Liver (tissue), 8 donors: ENCODE measurements at regions not wholly inside any gene's neighbourhood (a gene's known extent, or its start where the extent isn't known, plus 50 kb on each side); places are given as distances from the start of the nearest gene placed in this dataset.

Experiments used
- DNase-seq: peaks from one replicate; pipeline ENCODE4 v3.0.0-alpha.2; 2017; ENCODE audit warnings: low spot score
- H3K27ac ChIP-seq, 2 donors: one replicate each; pipeline ENCODE4 v1.7.0; 2013; ENCODE audit warnings: inconsistent platforms in 2 of 2, low read length in 2 of 2, control low read depth in 1 of 2, low read depth in 1 of 2, mild to moderate bottlenecking in 1 of 2
- H3K27me3 ChIP-seq, 4 donors: one replicate each; pipeline versions ENCODE4 v1.6.1 to v1.7.0; 2013; ENCODE audit warnings: low read length in 3 of 4, inconsistent platforms in 1 of 4, mild to moderate bottlenecking in 1 of 4, moderate library complexity in 1 of 4; ENCODE audit not compliant: control insufficient read depth in 4 of 4, insufficient read depth in 4 of 4
- H3K36me3 ChIP-seq, 4 donors: one replicate each; pipeline versions ENCODE4 v1.6.1 to v1.7.0; 2013; ENCODE audit warnings: low read length in 3 of 4, mild to moderate bottlenecking in 3 of 4, low read depth in 1 of 4, moderate library complexity in 1 of 4; ENCODE audit not compliant: control insufficient read depth in 4 of 4, insufficient read depth in 3 of 4
- H3K4me1 ChIP-seq, 4 donors: one replicate each; pipeline versions ENCODE4 v1.6.1 to v1.7.0; 2013; ENCODE audit warnings: low read length in 3 of 4, mild to moderate bottlenecking in 3 of 4, moderate library complexity in 1 of 4; ENCODE audit not compliant: control insufficient read depth in 4 of 4, insufficient read depth in 4 of 4
- H3K4me3 ChIP-seq, 3 donors: one replicate each; pipeline versions ENCODE4 v1.6.1 to v1.7.0; 2013; ENCODE audit warnings: low read length in 3 of 3, control low read depth in 1 of 3, low read depth in 1 of 3, mild to moderate bottlenecking in 1 of 3
- H3K9ac ChIP-seq, 2 donors: one replicate each; pipeline ENCODE4 v1.7.0; 2013; ENCODE audit warnings: low read length in 2 of 2, mild to moderate bottlenecking in 2 of 2, moderate library complexity in 2 of 2, control low read depth in 1 of 2, low read depth in 1 of 2
- H3K9me3 ChIP-seq, 4 donors: one replicate each; pipeline versions ENCODE4 v1.6.1 to v1.7.0; 2013; ENCODE audit warnings: low read length in 3 of 4; ENCODE audit not compliant: control insufficient read depth in 4 of 4
- ATF3 ChIP-seq: IDR thresholded peaks from 2 replicates; pipeline ENCODE4 v1.6.1; 2016; ENCODE audit warnings: antibody characterized with exemption
- CTCF ChIP-seq: fragments of 150-350 bp; IDR thresholded peaks from 2 replicates; pipeline ENCODE4 v1.5.1; 2017; ENCODE audit warnings: improper control_type of control experiment, low read depth, low read length; ENCODE audit not compliant: missing input control
- FOXA1 ChIP-seq: IDR thresholded peaks from 2 replicates; pipeline ENCODE4 v1.6.1; 2016; ENCODE audit warnings: antibody characterized with exemption
- GABPA ChIP-seq, 2 donors: IDR thresholded peaks in 1 of 2; conservative IDR thresholded peaks in 1 of 2; 2 replicates each; pipeline ENCODE4 v1.6.1; 2016; ENCODE audit warnings: antibody characterized with exemption in 2 of 2, mild to moderate bottlenecking in 1 of 2, moderate library complexity in 1 of 2
- HNF4G ChIP-seq: IDR thresholded peaks from 2 replicates; pipeline ENCODE4 v1.6.1; 2016; ENCODE audit warnings: antibody characterized with exemption
- JUND ChIP-seq, 2 donors: IDR thresholded peaks; 2 replicates each; pipeline ENCODE4 v1.6.1; 2016; ENCODE audit warnings: antibody characterized with exemption in 2 of 2
- MAX ChIP-seq: IDR thresholded peaks from 2 replicates; pipeline ENCODE4 v1.6.1; 2016; ENCODE audit warnings: antibody characterized with exemption
- NR2F2 ChIP-seq: IDR thresholded peaks from 2 replicates; pipeline ENCODE4 v1.6.1; 2016; ENCODE audit warnings: antibody characterized with exemption
- RAD21 ChIP-seq, 2 donors: IDR thresholded peaks; 2 replicates each; pipeline ENCODE4 v1.6.1; 2016; ENCODE audit warnings: antibody characterized with exemption in 2 of 2, mild to moderate bottlenecking in 2 of 2
- REST ChIP-seq: IDR thresholded peaks from 2 replicates; pipeline ENCODE4 v1.6.1; 2016; ENCODE audit warnings: antibody characterized with exemption, mild to moderate bottlenecking
- RXRA ChIP-seq, 2 donors: IDR thresholded peaks; 2 replicates each; pipeline ENCODE4 v1.6.1; 2017 to 2018; ENCODE audit warnings: antibody characterized with exemption in 2 of 2, mild to moderate bottlenecking in 1 of 2
- SP1 ChIP-seq: IDR thresholded peaks from 2 replicates; pipeline ENCODE4 v1.6.1; 2018; ENCODE audit warnings: antibody characterized with exemption, mild to moderate bottlenecking
- TAF1 ChIP-seq: conservative IDR thresholded peaks from 2 replicates; pipeline ENCODE4 v1.6.1; 2016; ENCODE audit warnings: antibody characterized with exemption, mild to moderate bottlenecking
- YY1 ChIP-seq: IDR thresholded peaks from 2 replicates; pipeline ENCODE4 v1.6.1; 2016; ENCODE audit warnings: antibody characterized with exemption, mild to moderate bottlenecking
- WGBS: extraction: QIAGEN DNeasy Blood & Tissue Kit; methylation state at CpG from one replicate; pipeline ENCODE4 v1.1.7; 2013; 5-methylcytosine and 5-hydroxymethylcytosine counted together
- donor health status: healthy.
- donor health status: healthy.
- donor health status: healthy.
- donor health status: healthy.
- donor health status: healthy.

GRCh38 chr13:18954254-18954653 lies 227.4 kb downstream of the TUBA3C start (continued):
- TF ChIP-seq HNF4G (no peak), GABPA (IDR thresholded peaks at IDR 0.05 in 1 of 2, conservative IDR thresholded peaks at IDR 0.05 in 1 of 2) (no peak), RXRA (IDR thresholded peaks at IDR 0.05) (no peak), SP1 (no peak), NR2F2 (no peak), MAX (no peak), TAF1 (no peak)

- H3K9me3 ChIP-seq, result peaks cover 1 to 10% (median 2%) of the 10 kb centered on the region in 4 donors
These were observed 228.3 kb downstream of the TUBA3C start for GRCh38 chr13:18953139-18953930.

More at GRCh38 chr13:18953139-18953930, 228.3 kb downstream of the TUBA3C start:
- 65% methylated on average over 8 of the region's 8 CpGs for WGBS
- H3K27me3 ChIP-seq, result no peaks in the 10 kb centered on the region
- TF ChIP-seq FOXA1, result no peak
- no peak for TF ChIP-seq RAD21 (IDR thresholded peaks at IDR 0.05)
- no peak for TF ChIP-seq MAX
- no peak for TF ChIP-seq REST
- no peak for TF ChIP-seq YY1
- no peak for TF ChIP-seq ATF3
- TF ChIP-seq CTCF, result no peak
- TF ChIP-seq JUND (IDR thresholded peaks at IDR 0.05), result no peak
- TF ChIP-seq NR2F2, result no peak
- no peak for DNase-seq
- no peak overlapping the region for H3K9ac ChIP-seq
- H3K36me3 ChIP-seq, result no peaks in the 10 kb centered on the region
- no peak overlapping the region for H3K4me3 ChIP-seq
- no peaks in the 10 kb centered on the region for H3K4me1 ChIP-seq
- H3K27ac ChIP-seq, result no peak overlapping the region
